AG09309 (cell line): ENCODE measurements at regions not wholly inside any gene's neighbourhood (a gene's known extent, or its start where the extent isn't known, plus 50 kb on each side); places are given as distances from the start of the nearest gene placed in this dataset.

Experiments used
- DNase-seq: peaks from one replicate; pipeline ENCODE4 v3.0.0-alpha.2; 2010; ENCODE audit warnings: low read depth
- H3K4me3 ChIP-seq: 2 replicates; pipeline ENCODE4 v1.5.1; 2011; ENCODE audit warnings: mild to moderate bottlenecking, low read depth, low read length, moderate library complexity; ENCODE audit not compliant: control insufficient read depth
- CTCF ChIP-seq: IDR thresholded peaks from 2 replicates; pipeline ENCODE4 v1.5.1; 2011; ENCODE audit warnings: mild to moderate bottlenecking, low read depth, low read length, inconsistent platforms; ENCODE audit not compliant: insufficient read depth, control insufficient read depth; ENCODE audit errors: missing control alignments

- no peak overlapping the region for H3K4me3 ChIP-seq
- TF ChIP-seq CTCF = no peak
- no peak for DNase-seq
Measured at GRCh38 chr9:99411068-99411467, 189.0 kb downstream of the SEC61B start.

GRCh38 chr9:99411479-99412115 lies 189.5 kb downstream of the SEC61B start:
- no peak for TF ChIP-seq CTCF
- H3K4me3 ChIP-seq = no peak overlapping the region
- no peak for DNase-seq

DNA sequence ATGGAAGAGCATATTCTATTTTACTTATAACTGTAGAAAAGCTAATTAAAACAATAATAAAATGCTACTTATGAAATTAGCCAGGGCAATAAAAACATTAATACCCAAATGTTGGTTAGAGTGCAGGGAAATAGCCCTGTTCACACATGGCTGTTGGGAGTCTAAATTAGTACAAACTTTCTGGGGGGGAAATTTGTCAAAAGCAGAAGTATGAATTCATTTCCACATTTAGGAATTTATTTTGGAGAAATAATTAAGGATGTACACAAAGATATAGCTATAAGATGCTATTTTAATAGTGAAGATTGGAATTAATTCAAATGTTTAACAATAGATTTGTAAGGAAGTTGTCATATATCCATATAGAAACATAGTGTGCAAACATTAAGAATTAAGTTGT lies 190.5 kb downstream of the SEC61B start:
- no peak for TF ChIP-seq CTCF
- H3K4me3 ChIP-seq = no peak overlapping the region
- DNase-seq = no peak

- H3K4me3 ChIP-seq = no peak overlapping the region
- no peak for TF ChIP-seq CTCF
- DNase-seq = no peak
Measured at GRCh38 chr9:99414321-99414720, 192.2 kb downstream of the SEC61B start.

DNA sequence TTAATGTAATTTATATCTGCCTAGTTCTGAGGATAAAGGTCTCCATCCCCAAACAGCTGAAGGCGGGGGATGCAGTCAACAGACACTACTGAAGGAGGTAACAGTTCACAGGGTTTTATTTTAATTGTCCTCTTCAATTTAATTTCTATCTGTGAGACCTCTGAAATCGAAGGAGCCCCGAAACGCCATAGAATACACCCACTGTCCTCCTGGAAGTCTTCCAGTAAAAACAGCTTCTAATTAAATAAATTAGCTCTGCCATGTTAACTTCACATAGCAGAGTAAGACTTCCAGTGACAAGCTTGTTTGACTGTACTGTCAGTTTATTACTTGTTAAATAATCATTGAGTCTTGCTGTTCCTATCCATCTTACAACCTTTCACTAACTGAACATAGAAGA lies 193.5 kb downstream of the SEC61B start:
- no peak overlapping the region for H3K4me3 ChIP-seq
- no peak for TF ChIP-seq CTCF
- DNase-seq = no peak

GRCh38 chr9:99416007-99416406 lies 193.9 kb downstream of the SEC61B start:
- H3K4me3 ChIP-seq = no peak overlapping the region
- peak; percentile 4 for DNase-seq
- no peak for TF ChIP-seq CTCF

GRCh38 chr9:99419070-99419469 lies 197.0 kb downstream of the SEC61B start:
- no peak for TF ChIP-seq CTCF
- peak; percentile 11 for DNase-seq
- no peak overlapping the region for H3K4me3 ChIP-seq
